SJCRH30 (cell line): ENCODE measurements at regions not wholly inside any gene's neighbourhood (a gene's known extent, or its start where the extent isn't known, plus 50 kb on each side); places are given as distances from the start of the nearest gene placed in this dataset.
A peak's percentile ranks its signal among the peaks of the same experiment; 100 is the strongest.
"Not testable (repeated sequence)": the region's sequence is repeated elsewhere in the genome, so short reads cannot be mapped to it uniquely, and the experiment has no call there.

Experiments
- DNase-seq, 2 experiments: peaks; one replicate each; pipeline ENCODE4 v3.0.0-alpha.2; 2015 to 2020
- H3K27ac ChIP-seq: fragments of 250-450 bp; sonication (Bioruptor Pico); 2 replicates; pipeline ENCODE4 v1.5.1; 2020; ENCODE audit warnings: mild to moderate bottlenecking, moderate library complexity
- H3K27me3 ChIP-seq: fragments of 250-450 bp; sonication (Bioruptor Pico); 2 replicates; pipeline ENCODE4 v1.5.1; 2020; ENCODE audit warnings: mild to moderate bottlenecking, moderate library complexity
- H3K36me3 ChIP-seq: fragments of 250-450 bp; sonication (Bioruptor Pico); 2 replicates; pipeline ENCODE4 v1.5.1; 2020; ENCODE audit warnings: mild to moderate bottlenecking, moderate library complexity
- H3K4me1 ChIP-seq: fragments of 250-450 bp; sonication (Bioruptor Pico); 2 replicates; pipeline ENCODE4 v1.5.1; 2020; ENCODE audit warnings: mild to moderate bottlenecking, moderate library complexity
- H3K4me3 ChIP-seq: fragments of 250-450 bp; sonication (Bioruptor Pico); 2 replicates; pipeline ENCODE4 v1.5.1; 2020; ENCODE audit warnings: mild to moderate bottlenecking, moderate library complexity
- H3K9me3 ChIP-seq: fragments of 250-450 bp; sonication (Bioruptor Pico); replicated peaks from 2 replicates; pipeline ENCODE4 v1.5.1; 2020; ENCODE audit warnings: mild to moderate bottlenecking, moderate library complexity

DNA sequence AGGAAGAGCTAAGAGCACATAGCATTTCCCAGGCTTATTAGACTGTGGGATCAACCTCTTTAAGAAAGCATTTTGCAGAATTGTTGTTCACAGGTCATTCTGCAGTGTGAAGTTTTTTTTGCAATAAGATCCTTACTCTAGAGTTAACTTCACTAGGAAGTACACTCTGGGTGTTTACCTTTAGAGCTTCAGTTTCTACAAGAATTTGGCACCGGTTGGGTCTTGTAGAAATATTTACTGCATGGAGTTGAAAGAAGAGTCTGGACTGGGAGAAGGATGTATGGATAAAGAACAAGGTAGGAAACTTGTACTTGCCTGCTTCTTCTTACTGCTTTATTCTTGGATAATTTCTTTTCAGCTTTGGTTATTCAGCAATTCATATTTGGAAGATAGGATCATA, 944.9 kb upstream of the GYPC start:
- Histone ChIP-seq H3K9me3 (no peaks in the 10 kb centered on the region), H3K27me3 (no peaks in the 10 kb centered on the region; the same call in 1 of the 2 replicates), H3K4me3 (no peak overlapping the region), H3K4me1 (no peaks in the 10 kb centered on the region), H3K36me3 (no peaks in the 10 kb centered on the region), H3K27ac (no peak overlapping the region)
- DNase-seq: no peak

- Histone ChIP-seq H3K27me3 (no peaks in the 10 kb centered on the region; the same call in 1 of the 2 replicates), H3K9me3 (no peaks in the 10 kb centered on the region), H3K4me3 (no peak overlapping the region), H3K27ac (no peak overlapping the region), H3K4me1 (no peaks in the 10 kb centered on the region), H3K36me3 (no peaks in the 10 kb centered on the region)
- no peak for DNase-seq
Observed at GRCh38 chr2:125713533-125713932, 942.4 kb upstream of the GYPC start.

DNA sequence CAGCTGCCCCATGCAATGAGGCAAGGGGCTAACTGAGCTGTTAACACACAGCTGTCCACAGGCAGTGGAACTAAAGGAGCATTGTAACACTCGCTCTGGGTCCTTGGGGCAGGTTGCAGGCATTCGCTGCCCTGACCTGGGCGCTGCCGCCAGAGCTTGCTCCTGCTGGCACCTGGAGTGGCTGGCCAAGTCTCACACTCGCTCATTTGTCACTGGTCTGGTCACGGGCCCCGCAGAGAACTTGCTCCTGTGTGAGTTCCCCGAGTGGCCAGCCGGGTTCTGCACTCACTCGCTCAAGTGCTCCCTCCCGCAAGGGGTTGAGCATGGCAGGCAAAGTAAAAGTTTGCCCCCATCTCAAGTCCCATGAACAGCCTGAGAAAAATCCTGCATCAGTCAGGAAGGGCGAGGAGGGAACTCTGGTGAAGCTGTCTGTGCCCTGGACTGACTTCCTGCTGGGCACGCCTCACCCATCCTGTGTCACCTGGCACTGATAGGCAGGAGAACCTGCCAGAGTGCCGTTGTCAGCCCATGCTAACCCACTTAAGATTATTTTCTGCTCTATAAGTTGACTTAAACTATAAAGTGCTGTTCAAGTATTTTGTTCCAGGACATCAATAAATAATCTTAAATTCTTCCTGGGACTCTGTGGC, 934.8 kb upstream of the GYPC start:
- H3K4me1 ChIP-seq: no peaks in the 10 kb centered on the region
- H3K36me3 ChIP-seq: no peaks in the 10 kb centered on the region
- no peaks in the 10 kb centered on the region for H3K27me3 ChIP-seq
- H3K4me3 ChIP-seq: no peak overlapping the region
- H3K9me3 ChIP-seq: no peaks in the 10 kb centered on the region
- H3K27ac ChIP-seq: no peak overlapping the region
- DNase-seq: no peak

GRCh38 chr2:125730921-125731320, 925.0 kb upstream of the GYPC start:
- H3K9me3 ChIP-seq: no peaks in the 10 kb centered on the region
- H3K4me3 ChIP-seq: no peak overlapping the region
- no peaks in the 10 kb centered on the region for H3K4me1 ChIP-seq
- DNase-seq: no peak
- no peak overlapping the region for H3K27ac ChIP-seq
- no peaks in the 10 kb centered on the region for H3K36me3 ChIP-seq
- H3K27me3 ChIP-seq: no peaks in the 10 kb centered on the region

DNA sequence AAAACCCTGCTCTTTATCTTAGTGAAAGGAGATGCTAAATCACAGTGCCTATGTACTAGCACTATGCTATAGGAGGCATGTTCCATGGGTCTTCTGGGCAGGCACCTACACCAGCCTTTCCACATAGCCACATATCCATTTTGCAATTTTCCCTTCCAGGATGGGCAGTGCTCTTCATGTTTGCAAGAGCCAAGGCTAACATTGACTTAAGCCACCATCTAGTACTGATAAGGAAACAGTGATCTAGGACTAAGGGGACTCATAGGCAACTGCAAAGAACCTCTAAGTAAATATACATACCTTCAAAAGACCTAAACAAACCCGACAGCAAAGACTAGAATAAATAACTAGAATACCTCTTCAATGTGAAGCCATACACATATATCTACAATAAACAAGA, 919.7 kb upstream of the GYPC start:
- no peak for DNase-seq
- Histone ChIP-seq H3K27ac (no peak overlapping the region), H3K36me3 (no peaks in the 10 kb centered on the region), H3K9me3 (no peaks in the 10 kb centered on the region), H3K4me1 (no peaks in the 10 kb centered on the region), H3K4me3 (no peak overlapping the region), H3K27me3 (no peaks in the 10 kb centered on the region)

- H3K27me3 ChIP-seq: no peaks in the 10 kb centered on the region
- H3K9me3 ChIP-seq: no peaks in the 10 kb centered on the region
- peak; percentile 14 to 62 for DNase-seq
- no peaks in the 10 kb centered on the region for H3K4me1 ChIP-seq
- H3K36me3 ChIP-seq: no peaks in the 10 kb centered on the region
- no peak overlapping the region for H3K27ac ChIP-seq
- no peak overlapping the region for H3K4me3 ChIP-seq
Observed at GRCh38 chr2:125745514-125745913, 910.4 kb upstream of the GYPC start.

DNA sequence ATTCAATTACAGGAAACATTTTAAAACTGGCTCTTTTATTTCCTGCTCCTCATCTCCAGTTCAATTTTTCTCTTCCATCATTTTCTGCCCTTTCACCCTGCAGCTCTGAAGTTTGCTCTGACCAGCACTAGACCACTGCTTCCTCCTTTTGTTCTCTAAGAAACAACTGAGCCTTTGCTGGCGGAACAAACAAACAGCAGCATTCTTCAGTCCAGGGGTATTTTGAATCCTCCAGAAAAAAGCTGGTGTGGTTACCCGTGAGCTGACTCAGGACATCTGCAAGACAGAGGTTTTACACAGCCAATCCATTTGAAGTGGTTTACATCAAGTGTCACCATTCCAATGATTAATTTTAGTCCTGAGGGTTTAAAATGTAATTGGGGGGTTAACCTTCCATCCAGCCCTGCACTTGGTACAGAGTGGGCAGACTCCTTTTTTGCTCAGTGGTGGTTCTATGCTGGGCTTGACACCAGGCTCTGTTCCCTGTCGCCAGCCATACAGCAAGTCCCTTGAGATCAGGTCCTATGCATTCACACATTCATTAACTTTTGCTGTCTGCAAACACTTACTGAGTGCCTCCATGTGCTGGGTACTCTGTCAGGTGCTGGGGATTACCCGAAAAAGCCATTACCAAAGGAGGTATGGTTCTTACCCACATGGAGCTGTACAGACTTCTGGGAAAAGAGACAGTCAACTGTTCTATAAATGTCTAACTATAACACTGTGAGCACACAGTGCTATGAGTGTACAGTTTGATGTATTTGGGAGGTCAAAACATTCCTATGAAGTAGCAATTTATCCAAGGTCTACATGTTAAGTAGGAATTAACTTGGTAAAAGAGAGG, 909.4 kb upstream of the GYPC start:
- no peaks in the 10 kb centered on the region for H3K9me3 ChIP-seq
- no peak for DNase-seq
- H3K36me3 ChIP-seq: no peaks in the 10 kb centered on the region
- no peaks in the 10 kb centered on the region for H3K4me1 ChIP-seq
- H3K27ac ChIP-seq: no peak overlapping the region
- H3K4me3 ChIP-seq: no peak overlapping the region
- no peaks in the 10 kb centered on the region for H3K27me3 ChIP-seq

DNA sequence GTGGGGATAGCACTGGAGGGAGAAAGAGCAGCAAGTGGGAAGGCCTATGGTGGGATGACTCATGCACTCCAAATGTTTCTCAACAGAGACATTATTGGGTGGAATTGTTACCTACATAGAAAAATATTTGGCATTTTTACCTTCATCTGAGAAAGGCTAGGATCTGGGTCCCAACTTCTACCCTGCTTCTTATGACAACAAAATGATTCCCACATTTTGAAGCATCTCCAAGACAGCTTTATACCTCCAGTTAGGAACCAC, 908.9 kb upstream of the GYPC start:
- Histone ChIP-seq H3K27me3 (no peaks in the 10 kb centered on the region), H3K4me1 (no peaks in the 10 kb centered on the region), H3K36me3 (no peaks in the 10 kb centered on the region), H3K27ac (no peak overlapping the region), H3K9me3 (no peaks in the 10 kb centered on the region), H3K4me3 (no peak overlapping the region)
- no peak for DNase-seq

- Histone ChIP-seq H3K27me3 (no peaks in the 10 kb centered on the region), H3K27ac (no peak overlapping the region), H3K4me3 (no peak overlapping the region), H3K4me1 (no peaks in the 10 kb centered on the region), H3K9me3 (no peaks in the 10 kb centered on the region), H3K36me3 (no peaks in the 10 kb centered on the region)
- no peak for DNase-seq
Observed at GRCh38 chr2:125756431-125756830, 899.5 kb upstream of the GYPC start.

DNA sequence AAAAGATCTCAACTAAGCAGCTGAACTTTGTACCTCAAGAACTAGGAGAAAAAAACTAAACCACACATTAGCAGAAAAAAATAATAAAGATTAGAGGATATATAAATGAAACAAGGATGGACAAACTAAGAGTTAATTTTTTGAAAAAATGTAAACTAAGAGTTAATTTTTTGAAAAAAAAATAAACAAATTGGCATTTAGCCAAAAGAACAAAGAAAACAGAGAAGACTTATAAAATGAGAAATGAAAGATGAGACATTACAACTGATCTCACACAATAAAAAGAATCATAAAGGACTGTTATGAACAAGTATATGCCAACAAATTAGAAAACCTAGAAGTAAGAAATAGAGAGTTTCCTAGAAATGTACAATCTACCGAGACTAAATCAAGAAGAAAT, 859.2 kb upstream of the GYPC start:
- H3K4me1 ChIP-seq: no peaks in the 10 kb centered on the region
- no peak overlapping the region for H3K4me3 ChIP-seq
- H3K27me3 ChIP-seq: no peaks in the 10 kb centered on the region
- no peaks in the 10 kb centered on the region for H3K36me3 ChIP-seq
- H3K9me3 ChIP-seq: no peaks in the 10 kb centered on the region
- H3K27ac ChIP-seq: no peak overlapping the region
- no peak for DNase-seq

- H3K9me3 ChIP-seq: no peaks in the 10 kb centered on the region
- no peaks in the 10 kb centered on the region for H3K27me3 ChIP-seq
- H3K27ac ChIP-seq: no peak overlapping the region
- no peaks in the 10 kb centered on the region for H3K4me1 ChIP-seq
- DNase-seq: no peak
- H3K4me3 ChIP-seq: no peak overlapping the region
- H3K36me3 ChIP-seq: no peaks in the 10 kb centered on the region
Observed at GRCh38 chr2:125797192-125797591, 858.8 kb upstream of the GYPC start.

- no peak for DNase-seq
- Histone ChIP-seq H3K4me3 (no peak overlapping the region), H3K27me3 (no peaks in the 10 kb centered on the region), H3K36me3 (no peaks in the 10 kb centered on the region), H3K4me1 (no peaks in the 10 kb centered on the region), H3K9me3 (no peaks in the 10 kb centered on the region), H3K27ac (no peak overlapping the region)
Observed at GRCh38 chr2:125822746-125823145, 833.2 kb upstream of the GYPC start.

DNA sequence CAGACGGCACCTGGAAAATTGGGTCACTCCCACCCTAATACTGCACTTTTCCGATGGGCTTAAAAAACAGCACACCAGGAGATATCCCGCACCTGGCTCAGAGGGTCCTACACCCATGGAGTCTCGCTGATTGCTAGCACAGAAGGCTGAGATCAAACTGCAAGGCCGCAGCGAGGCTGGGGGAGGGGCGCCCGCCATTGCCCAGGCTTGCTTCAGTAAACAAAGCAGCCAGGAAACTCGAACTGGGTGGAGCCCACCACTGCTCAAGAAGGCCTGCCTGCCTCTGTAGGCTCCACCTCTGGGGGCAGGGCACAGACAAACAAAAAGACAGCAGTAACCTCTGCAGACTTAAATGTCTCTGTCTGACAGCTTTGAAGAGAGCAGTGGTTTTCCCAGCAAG, 830.2 kb upstream of the GYPC start:
- not testable (repeated sequence) for H3K4me3 ChIP-seq, H3K27me3 ChIP-seq, H3K27ac ChIP-seq, H3K4me1 ChIP-seq, H3K9me3 ChIP-seq, H3K36me3 ChIP-seq
- DNase-seq: peak in 1 of 2 experiments; percentile 4

- Histone ChIP-seq H3K36me3 (no peaks in the 10 kb centered on the region), H3K4me1 (no peaks in the 10 kb centered on the region), H3K27ac (no peak overlapping the region), H3K4me3 (no peak overlapping the region), H3K9me3 (no peaks in the 10 kb centered on the region), H3K27me3 (peaks cover 2% of the 10 kb centered on the region; the same call in 1 of the 2 replicates)
- DNase-seq: no peak
Observed at GRCh38 chr2:125837128-125837527, 818.8 kb upstream of the GYPC start.

DNA sequence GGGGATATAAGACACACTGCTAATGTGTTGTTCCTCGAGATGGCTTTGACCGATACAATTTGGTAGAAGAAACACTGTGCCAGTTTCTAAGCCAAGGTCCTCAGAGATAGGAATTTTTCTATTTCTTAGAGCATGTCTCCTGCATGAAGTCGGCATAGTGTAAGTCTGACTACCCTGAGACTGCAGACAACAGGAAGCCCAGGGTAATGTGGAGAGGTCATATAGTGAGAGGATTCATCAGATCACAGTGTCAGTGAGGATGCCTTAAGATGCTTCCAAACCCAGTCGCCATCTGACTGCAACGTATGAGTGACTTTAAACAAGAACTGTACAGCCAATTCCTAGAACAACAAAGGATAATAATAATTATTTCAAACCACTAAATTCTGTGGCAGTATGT, 818.3 kb upstream of the GYPC start:
- Histone ChIP-seq H3K27ac (no peak overlapping the region), H3K36me3 (no peaks in the 10 kb centered on the region), H3K27me3 (peaks cover 2% of the 10 kb centered on the region; the same call in 1 of the 2 replicates), H3K9me3 (no peaks in the 10 kb centered on the region), H3K4me3 (no peak overlapping the region), H3K4me1 (no peaks in the 10 kb centered on the region)
- no peak for DNase-seq

- Histone ChIP-seq H3K27ac (no peak overlapping the region), H3K4me3 (no peak overlapping the region), H3K4me1 (no peaks in the 10 kb centered on the region), H3K27me3 (peaks cover 2% of the 10 kb centered on the region; the same call in 1 of the 2 replicates), H3K9me3 (no peaks in the 10 kb centered on the region), H3K36me3 (no peaks in the 10 kb centered on the region)
- no peak for DNase-seq
Observed at GRCh38 chr2:125839945-125840344, 816.0 kb upstream of the GYPC start.
